MCF 10A (cell line): ENCODE measurements at regions not wholly inside any gene's neighbourhood (a gene's known extent, or its start where the extent isn't known, plus 50 kb on each side); places are given as distances from the start of the nearest gene placed in this dataset.

Experiments used
- BruUV-seq: library from RNA; stranded (reverse); fragments of 400-500 nt; replicated peaks from 2 replicates; lab custom pipeline; 2021; lab: Mats Ljungman, UMichigan
- CTCF ChIA-PET: fragments of 300-600 bp; sonication (Branson Sonifier 250); formaldehyde crosslinking; extraction: SDS; loops from one replicate; lab custom pipeline; 2021; ENCODE audit warnings: antibody characterized with exemption, inconsistent platforms; lab: Yijun Ruan, JAX
- POLR2A ChIA-PET: fragments of 300-600, 350-650 bp; sonication (Branson Sonifier 250); formaldehyde crosslinking; extraction: SDS; loops from one replicate; lab custom pipeline; 2020; ENCODE audit warnings: antibody characterized with exemption, inconsistent platforms; lab: Yijun Ruan, JAX
- DNase-seq: peaks from one replicate; pipeline ENCODE4 v3.0.0-alpha.2; 2018; ENCODE audit not compliant: unreplicated experiment
- H3K27ac Mint-ChIP-seq: one replicate; pipeline ENCODE4 v1.8.0; 2022; ENCODE audit warnings: mild to moderate bottlenecking, low read depth, mixed read lengths; ENCODE audit not compliant: unreplicated experiment
- H3K27me3 Mint-ChIP-seq: one replicate; pipeline ENCODE4 v1.8.0; 2022; ENCODE audit warnings: mixed read lengths; ENCODE audit not compliant: insufficient read depth, unreplicated experiment
- H3K36me3 Mint-ChIP-seq: one replicate; pipeline ENCODE4 v1.8.0; 2022; ENCODE audit warnings: mild to moderate bottlenecking, moderate library complexity, mixed read lengths; ENCODE audit not compliant: insufficient read depth, unreplicated experiment
- H3K4me1 Mint-ChIP-seq: one replicate; pipeline ENCODE4 v1.8.0; 2022; ENCODE audit warnings: mixed read lengths; ENCODE audit not compliant: insufficient read depth, unreplicated experiment
- H3K4me3 Mint-ChIP-seq: one replicate; pipeline ENCODE4 v1.8.0; 2022; ENCODE audit warnings: mild to moderate bottlenecking, moderate library complexity, mixed read lengths; ENCODE audit not compliant: unreplicated experiment
- H3K9me3 Mint-ChIP-seq: one replicate; pipeline ENCODE4 v1.8.0; 2022; ENCODE audit warnings: mixed read lengths; ENCODE audit not compliant: unreplicated experiment
- intact Hi-C: fragments of 100-400 bp; cut with micrococcal nuclease; formaldehyde crosslinking; loops from 2 replicates; pipeline ENCODE4 v1.14.1; 2022
- TF ChIP-seq, protein P1 (sequence below): fragments of 200-600 bp; IDR thresholded peaks from one replicate; pipeline ENCODE4 v1.8.0; 2022; ENCODE audit warnings: antibody characterized with exemption, mild to moderate bottlenecking; ENCODE audit not compliant: unreplicated experiment

DNA sequence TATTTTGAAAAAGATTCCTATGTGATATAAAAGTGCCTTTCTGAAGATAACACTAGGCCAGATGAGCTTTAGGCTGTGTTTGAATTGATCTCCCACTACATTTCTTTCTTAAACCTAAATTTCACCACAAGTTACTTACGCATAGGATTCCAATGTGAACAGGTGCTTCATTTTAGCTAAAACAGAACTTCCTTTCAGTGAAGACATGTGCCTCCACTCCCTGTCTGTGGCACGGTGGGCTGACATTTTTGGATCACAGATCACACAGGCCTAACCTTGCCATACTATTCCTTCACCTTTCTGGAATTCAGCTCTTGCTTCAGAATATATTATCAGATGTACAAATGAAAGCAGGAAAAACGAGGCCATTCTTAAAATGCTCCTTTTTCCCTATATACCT is 231.8 kb downstream of the SAMD5 start:
- ChIA-PET POLR2A (interaction anchor here (0.6 kb wide), 1 partner anchor 261 kb away, joined by 3 read pairs; no protein-coding TSS in a partner anchor), CTCF (no interaction called here)
- Mint-ChIP-seq H3K9me3 (no peaks in the 10 kb centered on the region), H3K4me1 (peaks cover 5% of the 10 kb centered on the region), H3K36me3 (no peaks in the 10 kb centered on the region), H3K27ac (no peak overlapping the region), H3K4me3 (no peak overlapping the region), H3K27me3 (no peaks in the 10 kb centered on the region)
- TF ChIP-seq, protein P1, sequence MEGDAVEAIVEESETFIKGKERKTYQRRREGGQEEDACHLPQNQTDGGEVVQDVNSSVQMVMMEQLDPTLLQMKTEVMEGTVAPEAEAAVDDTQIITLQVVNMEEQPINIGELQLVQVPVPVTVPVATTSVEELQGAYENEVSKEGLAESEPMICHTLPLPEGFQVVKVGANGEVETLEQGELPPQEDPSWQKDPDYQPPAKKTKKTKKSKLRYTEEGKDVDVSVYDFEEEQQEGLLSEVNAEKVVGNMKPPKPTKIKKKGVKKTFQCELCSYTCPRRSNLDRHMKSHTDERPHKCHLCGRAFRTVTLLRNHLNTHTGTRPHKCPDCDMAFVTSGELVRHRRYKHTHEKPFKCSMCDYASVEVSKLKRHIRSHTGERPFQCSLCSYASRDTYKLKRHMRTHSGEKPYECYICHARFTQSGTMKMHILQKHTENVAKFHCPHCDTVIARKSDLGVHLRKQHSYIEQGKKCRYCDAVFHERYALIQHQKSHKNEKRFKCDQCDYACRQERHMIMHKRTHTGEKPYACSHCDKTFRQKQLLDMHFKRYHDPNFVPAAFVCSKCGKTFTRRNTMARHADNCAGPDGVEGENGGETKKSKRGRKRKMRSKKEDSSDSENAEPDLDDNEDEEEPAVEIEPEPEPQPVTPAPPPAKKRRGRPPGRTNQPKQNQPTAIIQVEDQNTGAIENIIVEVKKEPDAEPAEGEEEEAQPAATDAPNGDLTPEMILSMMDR = no peak
- no peak for DNase-seq
- intact Hi-C loops = no loop called here
- BruUV-seq = no TSS peak

DNA sequence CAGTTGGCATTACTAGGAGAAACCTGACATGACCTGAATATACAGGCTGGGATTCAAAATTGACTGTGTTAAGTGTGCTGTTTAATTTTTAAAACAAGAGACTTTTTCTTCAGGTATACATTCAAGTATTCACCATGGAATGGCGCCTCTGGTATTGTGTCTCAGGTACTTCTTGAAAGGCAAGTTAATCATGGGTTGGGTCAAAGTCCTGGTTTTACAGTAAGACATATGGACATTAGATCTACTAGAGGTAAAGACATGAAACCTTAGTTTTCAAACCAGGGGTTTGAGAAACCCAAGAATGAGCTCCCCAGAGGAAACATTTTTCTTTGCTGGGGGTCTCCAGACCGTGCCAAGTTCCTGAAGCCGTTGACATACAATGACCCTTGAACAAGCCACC is 232.4 kb downstream of the SAMD5 start:
- H3K4me1 Mint-ChIP-seq = peaks cover 5% of the 10 kb centered on the region
- POLR2A ChIA-PET = no interaction called here
- no peaks in the 10 kb centered on the region for H3K9me3 Mint-ChIP-seq

DNA sequence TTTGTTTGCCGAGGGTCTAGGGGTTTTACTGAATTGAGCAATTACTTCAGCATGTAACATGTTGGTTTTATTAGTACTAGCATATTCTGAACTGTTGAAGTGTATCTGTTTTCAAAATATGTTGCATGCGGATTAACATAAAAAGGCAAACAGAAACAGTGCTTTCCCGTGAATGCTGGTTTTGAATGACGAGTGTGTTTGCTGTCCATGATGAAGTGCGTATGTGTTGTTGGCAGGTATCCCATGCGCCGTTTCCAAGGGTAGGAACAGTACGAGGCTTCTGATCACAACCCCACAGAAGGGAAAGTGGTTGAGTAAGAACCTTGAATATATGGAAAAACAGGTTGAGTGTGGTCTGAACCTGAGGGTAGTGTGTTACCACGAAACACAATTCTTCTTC is 232.9 kb downstream of the SAMD5 start:
- intact Hi-C loops = no loop called here
- Mint-ChIP-seq H3K27me3 (no peaks in the 10 kb centered on the region), H3K4me3 (no peak overlapping the region), H3K27ac (no peak overlapping the region), H3K36me3 (no peaks in the 10 kb centered on the region), H3K9me3 (no peaks in the 10 kb centered on the region), H3K4me1 (peaks cover 5% of the 10 kb centered on the region)
- TF ChIP-seq, protein P1 = no peak
- ChIA-PET CTCF (no interaction called here), POLR2A (no interaction called here)
- no TSS peak for BruUV-seq
- DNase-seq = no peak

More for the DNA sequence above, 232.4 kb downstream of the SAMD5 start:
- no peaks in the 10 kb centered on the region for H3K36me3 Mint-ChIP-seq
- BruUV-seq = no TSS peak
- no peaks in the 10 kb centered on the region for H3K27me3 Mint-ChIP-seq
- TF ChIP-seq, protein P1 = no peak
- CTCF ChIA-PET = no interaction called here
- H3K27ac Mint-ChIP-seq = no peak overlapping the region
- no peak for DNase-seq
- H3K4me3 Mint-ChIP-seq = no peak overlapping the region
- intact Hi-C loops = no loop called here

DNA sequence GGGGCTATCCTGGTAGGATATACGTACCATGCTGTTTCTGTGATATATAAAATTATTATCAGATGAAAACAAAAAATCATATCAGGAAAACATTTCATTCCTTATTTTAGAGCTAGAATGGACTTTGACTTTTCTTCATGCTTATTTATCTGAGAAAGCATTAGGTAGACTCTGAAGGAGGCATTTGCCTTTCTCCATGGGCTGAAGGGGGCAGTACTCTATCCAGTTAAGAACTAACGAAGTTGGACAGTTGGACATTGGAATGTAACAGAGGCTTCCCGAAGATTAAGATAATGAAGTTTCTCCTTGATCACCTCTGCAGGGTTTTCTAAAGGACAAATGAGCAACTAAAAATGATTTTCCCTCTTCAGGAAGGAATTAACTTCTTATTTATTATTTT is 233.9 kb downstream of the SAMD5 start:
- H3K4me3 Mint-ChIP-seq = no peak overlapping the region
- H3K9me3 Mint-ChIP-seq = no peaks in the 10 kb centered on the region
- DNase-seq = no peak
- H3K36me3 Mint-ChIP-seq = no peaks in the 10 kb centered on the region
- ChIA-PET POLR2A (no interaction called here), CTCF (no interaction called here)
- intact Hi-C loops = no loop called here
- H3K4me1 Mint-ChIP-seq = peaks cover 5% of the 10 kb centered on the region
- H3K27me3 Mint-ChIP-seq = no peaks in the 10 kb centered on the region
- TF ChIP-seq, protein P1 = no peak
- BruUV-seq = no TSS peak
- H3K27ac Mint-ChIP-seq = no peak overlapping the region
